RWPE2 (cell line): ENCODE measurements at regions not wholly inside any gene's neighbourhood (a gene's known extent, or its start where the extent isn't known, plus 50 kb on each side); places are given as distances from the start of the nearest gene placed in this dataset.
A peak's percentile ranks its signal among the peaks of the same experiment; 100 is the strongest.

Experiments
- ATAC-seq: fragments of 200-7000 bp; cut with Tn5 transposase; 3 replicates; pipeline ENCODE4 v1.9.1; 2021; ENCODE audit warnings: low read depth
- DNase-seq: peaks from one replicate; pipeline ENCODE4 v3.0.0-alpha.2; 2020; ENCODE audit warnings: low spot score
- H3K27ac ChIP-seq: fragments of 450-650 bp; 2 replicates; pipeline ENCODE4 v1.5.1; 2017; ENCODE audit warnings: mild to moderate bottlenecking; ENCODE audit not compliant: poor library complexity, severe bottlenecking
- H3K27me3 ChIP-seq: fragments of 250-450 bp; sonication (Bioruptor Pico); 2 replicates; pipeline ENCODE4 v1.5.1; 2021; ENCODE audit warnings: mild to moderate bottlenecking, moderate library complexity; ENCODE audit not compliant: insufficient read depth, poor library complexity, severe bottlenecking
- H3K36me3 ChIP-seq: fragments of 250-450 bp; sonication (Bioruptor Pico); 2 replicates; pipeline ENCODE4 v1.5.1; 2020; ENCODE audit warnings: low read depth, mild to moderate bottlenecking, moderate library complexity
- H3K4me1 ChIP-seq: fragments of 250-450 bp; sonication (Bioruptor Pico); 2 replicates; pipeline ENCODE4 v1.5.1; 2021; ENCODE audit warnings: mild to moderate bottlenecking, moderate library complexity; ENCODE audit not compliant: insufficient read depth, poor library complexity, severe bottlenecking
- H3K4me3 ChIP-seq: fragments of 250-450 bp; sonication (Bioruptor Pico); 2 replicates; pipeline ENCODE4 v1.5.1; 2021; ENCODE audit warnings: mild to moderate bottlenecking, moderate library complexity; ENCODE audit not compliant: severe bottlenecking
- H3K9me3 ChIP-seq: fragments of 250-450 bp; sonication (Bioruptor Pico); 2 replicates; pipeline ENCODE4 v1.5.1; 2021; ENCODE audit warnings: mild to moderate bottlenecking, moderate library complexity; ENCODE audit not compliant: severe bottlenecking
- TF ChIP-seq, protein P1 (sequence below): fragments of 450-650 bp; IDR thresholded peaks from one replicate; pipeline ENCODE4 v1.5.1; 2017; ENCODE audit warnings: mild to moderate bottlenecking, moderate library complexity; ENCODE audit not compliant: poor library complexity, severe bottlenecking

- ATAC-seq (no peak), DNase-seq (no peak)
- TF ChIP-seq, protein P1, sequence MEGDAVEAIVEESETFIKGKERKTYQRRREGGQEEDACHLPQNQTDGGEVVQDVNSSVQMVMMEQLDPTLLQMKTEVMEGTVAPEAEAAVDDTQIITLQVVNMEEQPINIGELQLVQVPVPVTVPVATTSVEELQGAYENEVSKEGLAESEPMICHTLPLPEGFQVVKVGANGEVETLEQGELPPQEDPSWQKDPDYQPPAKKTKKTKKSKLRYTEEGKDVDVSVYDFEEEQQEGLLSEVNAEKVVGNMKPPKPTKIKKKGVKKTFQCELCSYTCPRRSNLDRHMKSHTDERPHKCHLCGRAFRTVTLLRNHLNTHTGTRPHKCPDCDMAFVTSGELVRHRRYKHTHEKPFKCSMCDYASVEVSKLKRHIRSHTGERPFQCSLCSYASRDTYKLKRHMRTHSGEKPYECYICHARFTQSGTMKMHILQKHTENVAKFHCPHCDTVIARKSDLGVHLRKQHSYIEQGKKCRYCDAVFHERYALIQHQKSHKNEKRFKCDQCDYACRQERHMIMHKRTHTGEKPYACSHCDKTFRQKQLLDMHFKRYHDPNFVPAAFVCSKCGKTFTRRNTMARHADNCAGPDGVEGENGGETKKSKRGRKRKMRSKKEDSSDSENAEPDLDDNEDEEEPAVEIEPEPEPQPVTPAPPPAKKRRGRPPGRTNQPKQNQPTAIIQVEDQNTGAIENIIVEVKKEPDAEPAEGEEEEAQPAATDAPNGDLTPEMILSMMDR, result no peak
- Histone ChIP-seq H3K9me3 (no peaks in the 10 kb centered on the region), H3K4me3 (no peak overlapping the region), H3K36me3 (no peaks in the 10 kb centered on the region), H3K4me1 (peaks cover 24% of the 10 kb centered on the region), H3K27me3 (no peaks in the 10 kb centered on the region), H3K27ac (peak overlapping the region; percentile 94)
Measured at GRCh38 chr7:142554560-142555532, 194.4 kb upstream of the PRSS1 start.

DNA sequence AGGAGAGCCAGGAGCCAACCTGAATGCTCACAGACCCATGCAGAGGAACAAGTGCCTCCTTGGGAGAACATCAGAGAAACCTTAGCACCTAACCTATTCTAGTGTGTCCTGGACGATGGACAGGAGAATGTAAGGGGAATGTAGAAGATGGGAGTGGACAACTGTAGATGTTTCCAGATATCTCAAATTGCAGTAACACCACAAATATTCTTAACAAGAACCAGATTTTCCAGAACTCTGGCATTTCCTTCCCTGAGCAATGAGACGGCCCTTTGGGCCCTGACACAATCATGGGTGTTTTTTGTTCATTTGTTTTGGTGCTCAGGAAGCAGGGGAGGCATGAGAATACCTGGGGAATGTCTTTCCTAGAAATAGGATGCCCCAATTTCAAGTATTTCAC is 196.1 kb upstream of the PRSS1 start:
- TF ChIP-seq, protein P1, result no peak
- H3K9me3 ChIP-seq, result no peaks in the 10 kb centered on the region
- no peak for DNase-seq
- H3K27me3 ChIP-seq, result no peaks in the 10 kb centered on the region
- no peak for ATAC-seq
- no peak overlapping the region for H3K4me3 ChIP-seq
- peaks cover 24% of the 10 kb centered on the region for H3K4me1 ChIP-seq
- no peak overlapping the region for H3K27ac ChIP-seq
- H3K36me3 ChIP-seq, result no peaks in the 10 kb centered on the region

GRCh38 chr7:142548978-142549377 is 200.3 kb upstream of the PRSS1 start:
- Histone ChIP-seq H3K4me3 (no peak overlapping the region), H3K4me1 (no peaks in the 10 kb centered on the region), H3K27me3 (no peaks in the 10 kb centered on the region), H3K9me3 (no peaks in the 10 kb centered on the region), H3K27ac (no peak overlapping the region), H3K36me3 (no peaks in the 10 kb centered on the region)
- no peak for ATAC-seq
- TF ChIP-seq, protein P1, result no peak
- no peak for DNase-seq

DNA sequence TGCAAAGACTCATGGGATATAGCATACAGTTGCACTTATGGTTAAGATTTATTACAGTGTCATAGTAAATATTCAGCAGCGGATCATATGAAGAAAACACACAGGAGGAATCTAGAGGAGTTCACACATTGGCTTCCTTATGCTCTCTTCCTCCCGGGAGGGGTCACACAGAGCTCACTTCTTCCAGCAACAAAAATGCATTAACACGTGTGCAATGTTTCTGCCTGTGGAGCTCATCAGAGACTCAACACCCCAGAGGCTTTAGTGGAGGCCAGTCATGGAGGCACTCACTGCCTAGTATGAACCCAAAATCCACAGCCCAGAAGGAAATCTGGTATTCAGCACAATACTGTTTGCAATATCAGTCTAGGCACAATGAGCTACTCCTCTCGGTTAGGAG is 202.8 kb upstream of the PRSS1 start:
- Histone ChIP-seq H3K27ac (no peak overlapping the region), H3K4me3 (no peak overlapping the region), H3K9me3 (no peaks in the 10 kb centered on the region), H3K4me1 (no peaks in the 10 kb centered on the region), H3K27me3 (no peaks in the 10 kb centered on the region), H3K36me3 (no peaks in the 10 kb centered on the region)
- no peak for ATAC-seq
- TF ChIP-seq, protein P1, result no peak
- DNase-seq, result no peak

DNA sequence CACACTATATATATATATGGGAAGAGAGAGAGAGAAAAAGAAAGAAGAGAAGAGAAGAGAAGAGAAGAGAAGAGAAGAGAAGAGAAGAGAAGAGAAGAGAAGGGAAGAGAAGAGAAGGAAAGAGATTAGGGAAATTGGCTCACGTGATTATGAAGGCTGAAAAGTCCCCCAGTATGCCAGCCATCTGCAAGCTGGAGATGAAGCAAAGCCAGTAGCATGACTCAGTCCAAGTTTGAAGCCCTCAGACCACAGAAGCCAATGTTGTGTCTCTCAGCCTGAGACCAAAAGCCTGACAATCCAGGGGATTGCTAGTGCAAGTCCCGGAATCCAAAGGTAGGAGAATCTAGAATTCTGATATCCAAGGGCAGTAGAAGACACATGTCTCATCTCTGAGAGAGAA is 206.3 kb upstream of the PRSS1 start:
- Histone ChIP-seq H3K9me3 (no peaks in the 10 kb centered on the region), H3K36me3 (no peaks in the 10 kb centered on the region), H3K4me1 (peaks cover 13% of the 10 kb centered on the region), H3K27me3 (no peaks in the 10 kb centered on the region), H3K27ac (no peak overlapping the region), H3K4me3 (no peak overlapping the region)
- TF ChIP-seq, protein P1, result no peak
- ATAC-seq (no peak), DNase-seq (no peak)
